Breast epithelium (tissue), 3 donors: ENCODE measurements at regions not wholly inside any gene's neighbourhood (a gene's known extent, or its start where the extent isn't known, plus 50 kb on each side); places are given as distances from the start of the nearest gene placed in this dataset.

ENCODE experiments used
- POLR2A ChIP-seq: fragments of 450-650 bp; IDR thresholded peaks from one replicate; pipeline ENCODE4 v1.6.1; 2016; ENCODE audit warnings: antibody characterized with exemption, mild to moderate bottlenecking, moderate library complexity
- POLR2AphosphoS5 ChIP-seq, 3 donors: sonication (generic); formaldehyde crosslinking; IDR thresholded peaks; one replicate each; pipeline ENCODE4 v1.6.1; 2017; ENCODE audit warnings: antibody characterized with exemption in 3 of 3
- TF ChIP-seq, protein P1 (sequence below), 3 donors: fragments of 450-650 bp; IDR thresholded peaks; one replicate each; pipeline ENCODE4 v1.5.1; 2016 to 2017; ENCODE audit warnings: antibody characterized with exemption in 3 of 3, mild to moderate bottlenecking in 3 of 3, moderate library complexity in 3 of 3

DNA sequence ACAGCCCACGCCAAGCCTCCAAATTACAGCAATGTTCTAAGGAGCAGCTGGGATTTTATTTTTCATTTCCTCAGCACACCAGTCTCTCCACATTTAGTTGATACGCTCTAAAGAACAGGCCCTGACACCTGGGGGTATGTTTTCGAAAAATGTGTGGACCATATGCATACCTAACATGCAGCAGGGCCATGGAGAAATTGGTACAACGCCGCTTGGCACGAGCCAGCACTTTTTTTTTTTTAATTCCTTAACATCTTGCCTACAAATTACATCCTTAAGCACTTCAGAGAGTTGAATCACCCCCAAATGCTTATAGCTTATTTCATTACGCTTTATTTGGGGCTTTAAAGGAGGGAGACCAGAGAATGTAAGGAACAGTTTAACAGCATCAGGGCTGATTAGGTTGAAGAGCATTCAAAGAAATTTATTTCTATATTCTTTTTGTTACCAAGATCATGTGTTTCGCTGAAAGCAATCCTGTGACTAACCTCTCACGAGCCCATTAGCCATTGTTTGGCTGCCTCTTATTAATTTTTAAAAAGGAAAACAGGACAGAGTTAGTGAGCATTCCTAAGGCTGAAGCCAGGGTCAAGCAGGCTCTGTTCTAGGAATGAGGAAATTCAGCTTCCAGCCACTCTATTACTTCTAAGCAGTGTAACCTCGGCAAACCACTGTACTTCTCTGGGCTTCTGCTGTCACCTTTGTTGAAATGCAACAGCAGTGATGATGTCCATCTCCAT lies 173.8 kb downstream of the ACTL7B start:
- TF ChIP-seq, protein P1, sequence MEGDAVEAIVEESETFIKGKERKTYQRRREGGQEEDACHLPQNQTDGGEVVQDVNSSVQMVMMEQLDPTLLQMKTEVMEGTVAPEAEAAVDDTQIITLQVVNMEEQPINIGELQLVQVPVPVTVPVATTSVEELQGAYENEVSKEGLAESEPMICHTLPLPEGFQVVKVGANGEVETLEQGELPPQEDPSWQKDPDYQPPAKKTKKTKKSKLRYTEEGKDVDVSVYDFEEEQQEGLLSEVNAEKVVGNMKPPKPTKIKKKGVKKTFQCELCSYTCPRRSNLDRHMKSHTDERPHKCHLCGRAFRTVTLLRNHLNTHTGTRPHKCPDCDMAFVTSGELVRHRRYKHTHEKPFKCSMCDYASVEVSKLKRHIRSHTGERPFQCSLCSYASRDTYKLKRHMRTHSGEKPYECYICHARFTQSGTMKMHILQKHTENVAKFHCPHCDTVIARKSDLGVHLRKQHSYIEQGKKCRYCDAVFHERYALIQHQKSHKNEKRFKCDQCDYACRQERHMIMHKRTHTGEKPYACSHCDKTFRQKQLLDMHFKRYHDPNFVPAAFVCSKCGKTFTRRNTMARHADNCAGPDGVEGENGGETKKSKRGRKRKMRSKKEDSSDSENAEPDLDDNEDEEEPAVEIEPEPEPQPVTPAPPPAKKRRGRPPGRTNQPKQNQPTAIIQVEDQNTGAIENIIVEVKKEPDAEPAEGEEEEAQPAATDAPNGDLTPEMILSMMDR (IDR thresholded peaks at IDR 0.05): no peak
- TF ChIP-seq POLR2A (no peak), POLR2AphosphoS5 (IDR thresholded peaks at IDR 0.05) (no peak)
